ENCODE measurements at regions not wholly inside any gene's neighbourhood (a gene's known extent, or its start where the extent isn't known, plus 50 kb on each side); places are given as distances from the start of the nearest gene placed in this dataset.

- ATAC-seq (no peak), DNase-seq (ENCODE audit: low read depth, low spot score) (no peak)
- Histone ChIP-seq H3K27me3 (ENCODE audit: insufficient read depth, low read length) (no peaks in the 10 kb centered on the region), H3K36me3 (ENCODE audit: control insufficient read depth in 1 of 2, insufficient read depth in 2 of 2, low read length in 2 of 2) (no peaks in the 10 kb centered on the region; a peak in 1 of 4 replicates), H2AFZ (ENCODE audit: low read depth, low read length, poor library complexity, severe bottlenecking) (no peak overlapping the region), H4K20me1 (ENCODE audit: insufficient read depth) (no peaks in the 10 kb centered on the region), H3K9ac (ENCODE audit: low read length) (no peak overlapping the region), H3K9me3 (ENCODE audit: control insufficient read depth in 1 of 2, insufficient read depth in 1 of 2, low read depth in 1 of 2, low read length in 2 of 2) (no peaks in the 10 kb centered on the region; a peak in 2 of 4 replicates), H3K4me2 (ENCODE audit: low read length) (no peak overlapping the region), H3K4me1 (ENCODE audit: control insufficient read depth in 1 of 2, insufficient read depth in 2 of 2, low read length in 2 of 2) (no peaks in the 10 kb centered on the region), H3K27ac (ENCODE audit: low read depth, low read length) (no peak overlapping the region), H3K79me2 (ENCODE audit: insufficient read depth, low read length) (no peaks in the 10 kb centered on the region), H3K9me2 (ENCODE audit: insufficient read depth) (no peaks in the 10 kb centered on the region), H3K4me3 (replicated peaks in 1 of 2; ENCODE audit: low read depth in 1 of 2, low read length in 2 of 2) (no peak overlapping the region)
- ChIA-PET RAD21 (ENCODE audit: low non-redundant PET in 1 of 2, low total read pairs in 2 of 2, uncharacterized antibody in 2 of 2, unreplicated experiment in 2 of 2) (no interaction called here), POLR2A (no interaction called here), CTCF (no interaction called here)
- intact Hi-C loops (cut with micrococcal nuclease), result no loop called here
- TF ChIP-seq, protein P1, sequence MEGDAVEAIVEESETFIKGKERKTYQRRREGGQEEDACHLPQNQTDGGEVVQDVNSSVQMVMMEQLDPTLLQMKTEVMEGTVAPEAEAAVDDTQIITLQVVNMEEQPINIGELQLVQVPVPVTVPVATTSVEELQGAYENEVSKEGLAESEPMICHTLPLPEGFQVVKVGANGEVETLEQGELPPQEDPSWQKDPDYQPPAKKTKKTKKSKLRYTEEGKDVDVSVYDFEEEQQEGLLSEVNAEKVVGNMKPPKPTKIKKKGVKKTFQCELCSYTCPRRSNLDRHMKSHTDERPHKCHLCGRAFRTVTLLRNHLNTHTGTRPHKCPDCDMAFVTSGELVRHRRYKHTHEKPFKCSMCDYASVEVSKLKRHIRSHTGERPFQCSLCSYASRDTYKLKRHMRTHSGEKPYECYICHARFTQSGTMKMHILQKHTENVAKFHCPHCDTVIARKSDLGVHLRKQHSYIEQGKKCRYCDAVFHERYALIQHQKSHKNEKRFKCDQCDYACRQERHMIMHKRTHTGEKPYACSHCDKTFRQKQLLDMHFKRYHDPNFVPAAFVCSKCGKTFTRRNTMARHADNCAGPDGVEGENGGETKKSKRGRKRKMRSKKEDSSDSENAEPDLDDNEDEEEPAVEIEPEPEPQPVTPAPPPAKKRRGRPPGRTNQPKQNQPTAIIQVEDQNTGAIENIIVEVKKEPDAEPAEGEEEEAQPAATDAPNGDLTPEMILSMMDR (IDR thresholded peaks at IDR 0.05 in 2 of 3, conservative IDR thresholded peaks at IDR 0.05 in 1 of 3; ENCODE audit: borderline replicate concordance in 1 of 3, insufficient read depth in 1 of 3, low read depth in 2 of 3, low read length in 2 of 3), result no peak
- TF ChIP-seq SRF (IDR thresholded peaks at IDR 0.05; ENCODE audit: low read depth) (no peak), POLR2A (IDR thresholded peaks at IDR 0.05; ENCODE audit: borderline replicate concordance, extremely low read depth, insufficient read depth, insufficient read length) (no peak)
- TF ChIP-seq, protein P2, sequence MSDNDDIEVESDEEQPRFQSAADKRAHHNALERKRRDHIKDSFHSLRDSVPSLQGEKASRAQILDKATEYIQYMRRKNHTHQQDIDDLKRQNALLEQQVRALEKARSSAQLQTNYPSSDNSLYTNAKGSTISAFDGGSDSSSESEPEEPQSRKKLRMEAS (IDR thresholded peaks at IDR 0.05), result no peak
- no TSS peak for BruUV-seq (replicated peaks)
These were observed 106.4 kb upstream of the SLC5A12 start for GRCh38 chr11:26828288-26828687.

DNA sequence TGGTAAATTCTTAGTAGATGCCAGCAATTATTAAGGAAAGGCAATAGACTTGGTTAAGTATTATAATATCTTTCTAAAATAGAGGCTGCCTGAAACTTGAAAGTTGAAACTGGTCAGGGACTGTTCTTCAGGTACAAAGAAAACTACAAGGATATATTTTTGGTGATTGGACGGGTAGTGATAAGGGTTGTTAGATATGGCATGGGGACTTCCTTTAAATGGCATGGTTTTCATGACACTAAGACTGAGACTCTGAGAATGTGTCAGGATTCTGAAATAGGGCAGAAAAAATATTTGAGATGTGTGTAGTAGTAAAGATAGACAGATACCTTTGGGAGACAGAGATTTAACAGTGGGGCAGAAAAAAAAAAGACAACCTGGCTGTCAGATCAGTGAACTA lies 108.4 kb upstream of the SLC5A12 start:
- Histone ChIP-seq H2AFZ (ENCODE audit: low read depth, low read length, poor library complexity, severe bottlenecking) (no peak overlapping the region), H3K27ac (ENCODE audit: low read depth, low read length) (no peak overlapping the region), H3K4me3 (replicated peaks in 1 of 2; ENCODE audit: low read depth in 1 of 2, low read length in 2 of 2) (no peak overlapping the region), H3K9ac (ENCODE audit: low read length) (no peak overlapping the region), H3K9me3 (ENCODE audit: control insufficient read depth in 1 of 2, insufficient read depth in 1 of 2, low read depth in 1 of 2, low read length in 2 of 2) (no peaks in the 10 kb centered on the region; a peak in 2 of 4 replicates), H3K4me1 (ENCODE audit: control insufficient read depth in 1 of 2, insufficient read depth in 2 of 2, low read length in 2 of 2) (no peaks in the 10 kb centered on the region), H4K20me1 (ENCODE audit: insufficient read depth) (no peaks in the 10 kb centered on the region), H3K4me2 (ENCODE audit: low read length) (no peak overlapping the region), H3K9me2 (ENCODE audit: insufficient read depth) (no peaks in the 10 kb centered on the region), H3K27me3 (ENCODE audit: insufficient read depth, low read length) (no peaks in the 10 kb centered on the region), H3K79me2 (ENCODE audit: insufficient read depth, low read length) (no peaks in the 10 kb centered on the region), H3K36me3 (ENCODE audit: control insufficient read depth in 1 of 2, insufficient read depth in 2 of 2, low read length in 2 of 2) (no peaks in the 10 kb centered on the region; a peak in 1 of 4 replicates)
- ChIA-PET RAD21 (ENCODE audit: low non-redundant PET in 1 of 2, low total read pairs in 2 of 2, uncharacterized antibody in 2 of 2, unreplicated experiment in 2 of 2) (no interaction called here), CTCF (no interaction called here), POLR2A (no interaction called here)
- no peak for DNase-seq (ENCODE audit: low read depth, low spot score)
- BruUV-seq (replicated peaks), result no TSS peak
- no peak for ATAC-seq
- intact Hi-C loops (cut with micrococcal nuclease), result no loop called here
- TF ChIP-seq SIN3A (IDR thresholded peaks at IDR 0.05; ENCODE audit: low read depth) (no peak), ATF3 (IDR thresholded peaks at IDR 0.05) (no peak), RAD21 (IDR thresholded peaks at IDR 0.05; ENCODE audit: low read depth) (no peak), TCF7L2 (IDR thresholded peaks at IDR 0.05; ENCODE audit: borderline replicate concordance, extremely low read depth, insufficient read depth, insufficient read length) (no peak), CEBPB (IDR thresholded peaks at IDR 0.05; ENCODE audit: low read depth) (no peak), EGR1 (IDR thresholded peaks at IDR 0.05; ENCODE audit: low read depth) (no peak), CBX3 (IDR thresholded peaks at IDR 0.05; ENCODE audit: low read depth) (no peak), JUND (IDR thresholded peaks at IDR 0.05) (no peak), EZH2 (IDR thresholded peaks at IDR 0.05) (no peak), YY1 (IDR thresholded peaks at IDR 0.05; ENCODE audit: extremely low read depth, insufficient replicate concordance, low read depth, low read length) (no peak), POLR2A (IDR thresholded peaks at IDR 0.05; ENCODE audit: borderline replicate concordance, extremely low read depth, insufficient read depth, insufficient read length) (no peak), ELF1 (IDR thresholded peaks at IDR 0.05; ENCODE audit: borderline replicate concordance, low read depth) (no peak), EZH2phosphoT487 (IDR thresholded peaks at IDR 0.05; ENCODE audit: borderline replicate concordance) (no peak), FOSL1 (IDR thresholded peaks at IDR 0.05; ENCODE audit: low read depth) (no peak)
- TF ChIP-seq, protein P3, sequence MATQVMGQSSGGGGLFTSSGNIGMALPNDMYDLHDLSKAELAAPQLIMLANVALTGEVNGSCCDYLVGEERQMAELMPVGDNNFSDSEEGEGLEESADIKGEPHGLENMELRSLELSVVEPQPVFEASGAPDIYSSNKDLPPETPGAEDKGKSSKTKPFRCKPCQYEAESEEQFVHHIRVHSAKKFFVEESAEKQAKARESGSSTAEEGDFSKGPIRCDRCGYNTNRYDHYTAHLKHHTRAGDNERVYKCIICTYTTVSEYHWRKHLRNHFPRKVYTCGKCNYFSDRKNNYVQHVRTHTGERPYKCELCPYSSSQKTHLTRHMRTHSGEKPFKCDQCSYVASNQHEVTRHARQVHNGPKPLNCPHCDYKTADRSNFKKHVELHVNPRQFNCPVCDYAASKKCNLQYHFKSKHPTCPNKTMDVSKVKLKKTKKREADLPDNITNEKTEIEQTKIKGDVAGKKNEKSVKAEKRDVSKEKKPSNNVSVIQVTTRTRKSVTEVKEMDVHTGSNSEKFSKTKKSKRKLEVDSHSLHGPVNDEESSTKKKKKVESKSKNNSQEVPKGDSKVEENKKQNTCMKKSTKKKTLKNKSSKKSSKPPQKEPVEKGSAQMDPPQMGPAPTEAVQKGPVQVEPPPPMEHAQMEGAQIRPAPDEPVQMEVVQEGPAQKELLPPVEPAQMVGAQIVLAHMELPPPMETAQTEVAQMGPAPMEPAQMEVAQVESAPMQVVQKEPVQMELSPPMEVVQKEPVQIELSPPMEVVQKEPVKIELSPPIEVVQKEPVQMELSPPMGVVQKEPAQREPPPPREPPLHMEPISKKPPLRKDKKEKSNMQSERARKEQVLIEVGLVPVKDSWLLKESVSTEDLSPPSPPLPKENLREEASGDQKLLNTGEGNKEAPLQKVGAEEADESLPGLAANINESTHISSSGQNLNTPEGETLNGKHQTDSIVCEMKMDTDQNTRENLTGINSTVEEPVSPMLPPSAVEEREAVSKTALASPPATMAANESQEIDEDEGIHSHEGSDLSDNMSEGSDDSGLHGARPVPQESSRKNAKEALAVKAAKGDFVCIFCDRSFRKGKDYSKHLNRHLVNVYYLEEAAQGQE (IDR thresholded peaks at IDR 0.05; ENCODE audit: low read depth), result no peak

All from HCT116 (cell line).